ENCODE measurements at regions not wholly inside any gene's neighbourhood (a gene's known extent, or its start where the extent isn't known, plus 50 kb on each side); places are given as distances from the start of the nearest gene placed in this dataset.

GRCh38 chr2:144206019-144206418, 313.9 kb downstream of the ZEB2 start:
- no peak for TF ChIP-seq CTCF (IDR thresholded peaks at IDR 0.05)
- no peak overlapping the region for H3K4me3 Mint-ChIP-seq (ENCODE audit: unreplicated experiment)
- peaks cover 12% of the 10 kb centered on the region for H3K4me1 Mint-ChIP-seq (ENCODE audit: unreplicated experiment)
- H3K27me3 Mint-ChIP-seq (ENCODE audit: unreplicated experiment), result no peaks in the 10 kb centered on the region
- H3K27ac Mint-ChIP-seq (ENCODE audit: unreplicated experiment), result no peak overlapping the region
- H3K36me3 Mint-ChIP-seq (ENCODE audit: unreplicated experiment), result peaks cover 13% of the 10 kb centered on the region
- no peak for DNase-seq (ENCODE audit: extremely low spot score, unreplicated experiment)
- peaks cover 5% of the 10 kb centered on the region for H3K9me3 Mint-ChIP-seq (ENCODE audit: unreplicated experiment)

GRCh38 chr2:144201868-144202468, 318.0 kb downstream of the ZEB2 start:
- no peaks in the 10 kb centered on the region for H3K9me3 Mint-ChIP-seq (ENCODE audit: unreplicated experiment)
- TF ChIP-seq CTCF (IDR thresholded peaks at IDR 0.05), result no peak
- H3K36me3 Mint-ChIP-seq (ENCODE audit: unreplicated experiment), result peaks cover 5% of the 10 kb centered on the region
- no peak overlapping the region for H3K4me3 Mint-ChIP-seq (ENCODE audit: unreplicated experiment)
- no peak overlapping the region for H3K27ac Mint-ChIP-seq (ENCODE audit: unreplicated experiment)
- peaks cover 12% of the 10 kb centered on the region for H3K4me1 Mint-ChIP-seq (ENCODE audit: unreplicated experiment)
- no peaks in the 10 kb centered on the region for H3K27me3 Mint-ChIP-seq (ENCODE audit: unreplicated experiment)
- DNase-seq (ENCODE audit: extremely low spot score, unreplicated experiment), result no peak

DNA sequence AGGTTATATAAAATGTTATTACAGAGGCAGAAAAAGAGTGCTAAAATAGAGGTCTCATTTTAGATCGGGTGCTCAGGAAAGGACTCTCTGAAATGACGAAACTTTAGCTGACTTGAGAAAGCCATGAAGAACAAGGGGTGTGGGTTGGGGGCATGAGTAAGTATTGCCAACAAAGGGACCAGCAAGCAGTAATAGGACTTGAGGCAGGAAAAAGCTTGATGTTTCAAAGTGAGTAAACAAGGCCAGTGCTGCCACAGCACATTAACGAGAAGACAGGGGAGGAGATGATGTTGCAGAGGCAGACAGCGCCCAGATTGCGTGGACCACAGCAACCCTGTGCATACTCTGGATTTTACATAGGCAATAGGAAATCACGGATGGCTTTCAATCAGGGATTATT, 318.8 kb downstream of the ZEB2 start:
- DNase-seq (ENCODE audit: extremely low spot score, unreplicated experiment), result no peak

DNA sequence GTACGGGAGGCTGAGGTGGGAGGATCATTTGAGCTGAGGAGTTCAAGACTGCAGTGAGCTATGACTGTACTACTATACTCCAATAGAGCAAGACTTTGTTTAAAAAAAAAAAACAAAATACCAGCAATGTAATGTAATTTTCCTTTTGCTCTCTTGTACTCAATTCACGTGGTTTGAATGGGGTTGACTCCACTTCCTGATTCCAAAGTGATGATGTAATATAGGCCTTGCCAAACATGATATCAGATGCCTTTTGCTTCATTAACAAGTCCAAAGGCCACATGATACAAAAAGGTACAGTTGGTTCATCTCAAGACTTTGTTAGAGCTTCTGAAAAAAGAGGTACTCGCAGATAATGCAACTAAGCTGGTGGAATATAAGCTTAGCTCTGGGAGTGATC, 321.8 kb downstream of the ZEB2 start:
- no peak for DNase-seq (ENCODE audit: extremely low spot score, unreplicated experiment)
- H3K9me3 Mint-ChIP-seq (ENCODE audit: unreplicated experiment), result no peaks in the 10 kb centered on the region
- H3K4me3 Mint-ChIP-seq (ENCODE audit: unreplicated experiment), result no peak overlapping the region
- H3K27me3 Mint-ChIP-seq (ENCODE audit: unreplicated experiment), result no peaks in the 10 kb centered on the region
- H3K36me3 Mint-ChIP-seq (ENCODE audit: unreplicated experiment), result peaks cover 3% of the 10 kb centered on the region
- TF ChIP-seq CTCF (IDR thresholded peaks at IDR 0.05), result no peak
- peaks cover 16% of the 10 kb centered on the region for H3K4me1 Mint-ChIP-seq (ENCODE audit: unreplicated experiment)
- peak overlapping the region; percentile 48 for H3K27ac Mint-ChIP-seq (ENCODE audit: unreplicated experiment)

More for the DNA sequence above, 318.8 kb downstream of the ZEB2 start:
- Mint-ChIP-seq H3K4me3 (ENCODE audit: unreplicated experiment) (no peak overlapping the region), H3K9me3 (ENCODE audit: unreplicated experiment) (no peaks in the 10 kb centered on the region), H3K27ac (ENCODE audit: unreplicated experiment) (no peak overlapping the region), H3K4me1 (ENCODE audit: unreplicated experiment) (peaks cover 15% of the 10 kb centered on the region), H3K36me3 (ENCODE audit: unreplicated experiment) (peaks cover 5% of the 10 kb centered on the region), H3K27me3 (ENCODE audit: unreplicated experiment) (no peaks in the 10 kb centered on the region)
- TF ChIP-seq CTCF (IDR thresholded peaks at IDR 0.05), result no peak

DNA sequence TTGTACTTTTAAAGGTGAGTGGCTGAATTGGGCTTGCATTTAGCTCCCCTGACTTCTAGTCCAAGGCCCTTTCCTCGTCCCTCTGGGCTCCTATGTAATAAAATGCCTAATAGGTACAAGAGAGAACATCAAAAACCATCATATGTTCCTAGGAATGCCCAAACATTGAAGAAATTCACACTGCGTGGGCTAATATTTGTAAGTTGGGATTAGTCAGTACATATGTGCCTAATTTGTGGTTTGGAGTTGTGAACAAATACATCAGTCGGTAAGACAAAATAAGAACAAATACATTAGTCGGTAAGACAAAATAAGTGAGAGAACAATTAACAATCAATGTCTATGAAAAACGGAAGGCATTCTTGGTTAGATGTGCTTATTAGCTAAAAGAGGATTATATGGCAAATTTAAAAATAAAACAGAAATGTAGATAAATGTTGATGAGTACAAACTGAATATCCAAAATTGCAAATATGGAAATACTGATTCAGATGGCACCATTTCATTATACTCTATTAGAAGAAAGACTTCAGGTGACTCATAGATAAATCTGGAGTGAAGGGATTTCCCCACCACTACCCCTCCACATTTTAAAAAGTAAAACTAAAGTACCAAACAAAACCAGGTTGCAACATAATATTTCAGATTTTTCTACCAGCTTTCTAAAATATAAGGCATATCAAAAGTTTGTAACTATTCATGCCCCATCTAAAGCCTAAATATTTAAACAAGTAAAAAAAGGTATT, 325.4 kb downstream of the ZEB2 start:
- H3K4me3 Mint-ChIP-seq (ENCODE audit: unreplicated experiment), result no peak overlapping the region
- H3K27me3 Mint-ChIP-seq (ENCODE audit: unreplicated experiment), result no peaks in the 10 kb centered on the region
- H3K4me1 Mint-ChIP-seq (ENCODE audit: unreplicated experiment), result peaks cover 7% of the 10 kb centered on the region
- TF ChIP-seq CTCF (IDR thresholded peaks at IDR 0.05), result no peak
- peaks cover 3% of the 10 kb centered on the region for H3K36me3 Mint-ChIP-seq (ENCODE audit: unreplicated experiment)
- no peaks in the 10 kb centered on the region for H3K9me3 Mint-ChIP-seq (ENCODE audit: unreplicated experiment)
- DNase-seq (ENCODE audit: extremely low spot score, unreplicated experiment), result no peak
- H3K27ac Mint-ChIP-seq (ENCODE audit: unreplicated experiment), result no peak overlapping the region
